Gastrocnemius medialis (tissue), 4 donors: ENCODE measurements at regions not wholly inside any gene's neighbourhood (a gene's known extent, or its start where the extent isn't known, plus 50 kb on each side); places are given as distances from the start of the nearest gene placed in this dataset.

Experiments
- CTCF ChIP-seq, 5 experiments: fragments of 450-650 bp in 3 of 5; fragments of 200-600 bp in 2 of 5; sonication (generic) in 2 of 5; IDR thresholded peaks in 4 of 5; conservative IDR thresholded peaks in 1 of 5; 1 replicate in 4 of 5; 2 replicates in 1 of 5; pipeline ENCODE4 v1.5.1; 2016 to 2019; ENCODE audit warnings: antibody characterized with exemption in 5 of 5, mild to moderate bottlenecking in 3 of 5, moderate library complexity in 3 of 5
- POLR2A ChIP-seq, 2 donors: fragments of 450-650 bp; IDR thresholded peaks; one replicate each; pipeline ENCODE4 v1.6.1; 2017; ENCODE audit warnings: antibody characterized with exemption in 2 of 2, mild to moderate bottlenecking in 2 of 2, moderate library complexity in 2 of 2

- TF ChIP-seq CTCF (IDR thresholded peaks at IDR 0.05 in 4 of 5, conservative IDR thresholded peaks at IDR 0.05 in 1 of 5), result no peak
- TF ChIP-seq POLR2A (IDR thresholded peaks at IDR 0.05), result no peak
Observed at GRCh38 chrX:35741142-35741541, 57.0 kb upstream of the MAGEB16 start.
